ENCODE measurements at regions not wholly inside any gene's neighbourhood (a gene's known extent, or its start where the extent isn't known, plus 50 kb on each side); places are given as distances from the start of the nearest gene placed in this dataset.

DNA sequence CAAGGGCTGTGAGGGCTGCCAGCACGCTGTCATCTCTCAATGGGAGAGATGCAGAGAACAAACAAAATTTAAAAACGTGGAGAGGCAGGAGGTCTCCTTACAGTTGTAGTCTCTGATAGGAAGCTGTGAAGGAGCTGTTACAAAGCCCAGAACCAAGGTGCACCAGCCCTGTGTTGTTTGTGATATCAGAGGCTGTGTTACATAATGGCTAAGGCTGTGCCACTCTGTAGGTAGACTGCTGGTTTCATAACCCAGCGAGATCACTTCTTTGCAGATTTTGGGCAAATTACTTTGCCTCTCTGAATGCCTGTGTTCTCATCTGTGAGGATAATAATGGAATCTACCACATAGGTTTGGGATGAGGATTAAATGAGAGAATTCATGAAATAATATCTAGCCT is 1480.7 kb upstream of the WWC1 start:
- TF ChIP-seq, protein P1, sequence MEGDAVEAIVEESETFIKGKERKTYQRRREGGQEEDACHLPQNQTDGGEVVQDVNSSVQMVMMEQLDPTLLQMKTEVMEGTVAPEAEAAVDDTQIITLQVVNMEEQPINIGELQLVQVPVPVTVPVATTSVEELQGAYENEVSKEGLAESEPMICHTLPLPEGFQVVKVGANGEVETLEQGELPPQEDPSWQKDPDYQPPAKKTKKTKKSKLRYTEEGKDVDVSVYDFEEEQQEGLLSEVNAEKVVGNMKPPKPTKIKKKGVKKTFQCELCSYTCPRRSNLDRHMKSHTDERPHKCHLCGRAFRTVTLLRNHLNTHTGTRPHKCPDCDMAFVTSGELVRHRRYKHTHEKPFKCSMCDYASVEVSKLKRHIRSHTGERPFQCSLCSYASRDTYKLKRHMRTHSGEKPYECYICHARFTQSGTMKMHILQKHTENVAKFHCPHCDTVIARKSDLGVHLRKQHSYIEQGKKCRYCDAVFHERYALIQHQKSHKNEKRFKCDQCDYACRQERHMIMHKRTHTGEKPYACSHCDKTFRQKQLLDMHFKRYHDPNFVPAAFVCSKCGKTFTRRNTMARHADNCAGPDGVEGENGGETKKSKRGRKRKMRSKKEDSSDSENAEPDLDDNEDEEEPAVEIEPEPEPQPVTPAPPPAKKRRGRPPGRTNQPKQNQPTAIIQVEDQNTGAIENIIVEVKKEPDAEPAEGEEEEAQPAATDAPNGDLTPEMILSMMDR (IDR thresholded peaks at IDR 0.05; ENCODE audit: low read depth, low read length), result no peak
- no peak for DNase-seq (ENCODE audit: extremely low read depth, low read depth)

DNA sequence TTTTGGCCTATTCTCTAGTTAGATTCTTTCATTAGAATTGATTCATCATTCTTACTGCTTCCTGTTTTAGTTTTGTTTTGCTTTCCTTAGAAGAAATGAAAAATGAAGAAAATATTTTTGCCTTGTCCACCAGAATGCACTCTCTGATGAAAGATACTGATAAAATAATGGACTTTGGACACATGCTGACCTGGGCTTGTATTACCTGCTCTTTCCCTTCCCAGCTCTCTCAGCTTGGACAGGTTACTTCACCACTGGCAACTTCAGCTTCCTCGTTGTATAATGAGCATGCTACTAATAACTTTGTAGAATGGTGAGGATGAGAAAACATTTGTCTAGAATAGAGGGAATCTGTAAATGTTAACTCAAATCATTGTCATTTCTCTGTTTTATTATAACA is 1468.1 kb upstream of the WWC1 start:
- TF ChIP-seq, protein P1 (IDR thresholded peaks at IDR 0.05; ENCODE audit: low read depth, low read length), result no peak
- DNase-seq (ENCODE audit: extremely low read depth, low read depth), result no peak

- no peak for DNase-seq (ENCODE audit: extremely low read depth, low read depth)
- TF ChIP-seq, protein P1 (IDR thresholded peaks at IDR 0.05; ENCODE audit: low read depth, low read length), result no peak
Measured at GRCh38 chr5:166834246-166834645, 1457.2 kb upstream of the WWC1 start.

- no peak for DNase-seq (ENCODE audit: extremely low read depth, low read depth)
Measured at GRCh38 chr5:166845044-166845443, 1446.4 kb upstream of the WWC1 start.

DNA sequence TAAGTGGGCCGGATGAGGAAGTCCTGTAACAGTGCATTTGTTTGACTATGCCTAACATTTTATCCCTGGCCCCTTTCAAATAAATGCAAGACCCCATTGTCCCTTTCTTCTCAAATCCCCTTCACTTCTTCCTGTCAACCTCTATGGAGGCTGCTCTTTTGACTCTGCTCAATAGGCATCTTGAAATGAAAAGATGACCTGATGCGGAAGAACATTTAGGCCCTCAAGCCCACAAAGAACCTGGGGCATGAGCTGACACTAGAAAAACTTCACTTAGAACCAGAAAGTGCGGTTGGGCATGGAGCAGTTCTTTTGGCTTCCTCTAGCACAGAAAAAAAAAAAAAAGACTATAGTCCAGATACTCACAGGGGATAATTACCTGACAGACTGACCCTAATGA is 1434.7 kb upstream of the WWC1 start:
- no peak for DNase-seq (ENCODE audit: extremely low read depth, low read depth)
- TF ChIP-seq, protein P1 (IDR thresholded peaks at IDR 0.05; ENCODE audit: low read depth, low read length), result no peak

More at GRCh38 chr5:166845044-166845443, 1446.4 kb upstream of the WWC1 start:
- TF ChIP-seq, protein P1 (IDR thresholded peaks at IDR 0.05; ENCODE audit: low read depth, low read length), result no peak

DNA sequence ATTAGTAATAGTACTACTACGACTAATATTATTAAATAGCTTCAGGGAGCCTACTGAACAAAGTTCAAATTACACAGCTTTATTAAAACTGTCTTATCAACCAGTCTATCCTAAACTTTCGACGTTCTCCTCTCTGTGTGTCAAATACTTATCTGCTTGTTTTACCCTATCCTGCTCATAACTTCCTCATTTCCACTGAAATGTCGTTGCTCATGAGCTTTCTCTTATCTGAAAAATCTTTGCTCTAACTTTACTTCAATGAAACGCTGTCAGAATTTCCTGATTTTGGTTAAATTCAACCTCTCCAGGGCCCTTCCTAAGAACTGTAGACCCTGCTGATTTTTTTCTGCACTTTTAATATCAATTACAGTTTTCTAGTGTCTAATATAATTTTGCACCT is 1431.0 kb upstream of the WWC1 start:
- TF ChIP-seq, protein P1 (IDR thresholded peaks at IDR 0.05; ENCODE audit: low read depth, low read length), result no peak
- no peak for DNase-seq (ENCODE audit: extremely low read depth, low read depth)

DNA sequence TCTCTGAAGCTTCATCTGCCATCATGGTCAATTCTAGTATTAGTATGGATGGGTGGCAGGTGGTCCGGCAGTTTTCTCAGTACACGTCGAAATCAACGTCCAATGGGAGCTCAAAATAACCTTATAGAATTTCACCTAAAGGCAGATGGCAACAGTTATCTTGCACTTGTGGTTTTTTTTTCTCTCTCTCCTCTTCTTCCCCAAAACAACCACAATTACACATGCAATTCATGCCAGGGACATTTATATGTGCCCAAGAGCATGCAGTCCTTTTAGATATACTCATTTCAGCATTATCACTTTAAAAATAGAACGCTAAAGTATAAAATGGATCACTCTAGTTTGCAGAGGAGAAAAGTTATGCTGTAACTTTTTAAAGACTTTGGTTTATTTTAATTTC is 1428.9 kb upstream of the WWC1 start:
- TF ChIP-seq, protein P1 (IDR thresholded peaks at IDR 0.05; ENCODE audit: low read depth, low read length), result no peak
- no peak for DNase-seq (ENCODE audit: extremely low read depth, low read depth)
